ENCODE measurements at regions not wholly inside any gene's neighbourhood (a gene's known extent, or its start where the extent isn't known, plus 50 kb on each side); places are given as distances from the start of the nearest gene placed in this dataset.

GRCh38 chr12:5123921-5124320 lies 80.2 kb downstream of the KCNA5 start:
- Histone ChIP-seq H2AFZ (ENCODE audit: low read depth, low read length) (no peak overlapping the region), H3F3A (ENCODE audit: insufficient read depth, low read length, poor library complexity, severe bottlenecking) (no peaks in the 10 kb centered on the region), H4K20me1 (ENCODE audit: insufficient read depth) (no peaks in the 10 kb centered on the region), H3K9ac (ENCODE audit: low read length) (no peak overlapping the region), H3K27ac (ENCODE audit: low read length) (no peak overlapping the region), H3K36me3 (ENCODE audit: insufficient read depth, low read length) (no peaks in the 10 kb centered on the region), H3K79me2 (replicated peaks; ENCODE audit: insufficient read depth, low read length) (no peaks in the 10 kb centered on the region), H3K4me3 (ENCODE audit: low read length) (no peak overlapping the region), H3K27me3 (ENCODE audit: insufficient read depth, low read depth, low read length) (no peaks in the 10 kb centered on the region), H3K9me3 (ENCODE audit: low read length) (no peaks in the 10 kb centered on the region), H3K9me2 (ENCODE audit: insufficient read depth, low read length) (no peaks in the 10 kb centered on the region), H3K4me2 (ENCODE audit: low read length) (no peak overlapping the region)
- TF ChIP-seq RAD21 (conservative IDR thresholded peaks at IDR 0.05) (no peak), POLR2AphosphoS5 (IDR thresholded peaks at IDR 0.05) (no peak), EP300 (conservative IDR thresholded peaks at IDR 0.05; ENCODE audit: poor library complexity, severe bottlenecking) (no peak)

- TF ChIP-seq SMC3 (conservative IDR thresholded peaks at IDR 0.05; ENCODE audit: poor library complexity) (no peak), EP300 (conservative IDR thresholded peaks at IDR 0.05; ENCODE audit: poor library complexity, severe bottlenecking) (no peak), MXI1 (conservative IDR thresholded peaks at IDR 0.05; ENCODE audit: poor library complexity, severe bottlenecking) (no peak), EZH2 (IDR thresholded peaks at IDR 0.05; ENCODE audit: borderline replicate concordance, insufficient read depth, low read length, poor library complexity, severe bottlenecking) (no peak), RAD21 (conservative IDR thresholded peaks at IDR 0.05) (no peak), CTCF (IDR thresholded peaks at IDR 0.05; ENCODE audit: poor library complexity, severe bottlenecking) (no peak), TAF1 (IDR thresholded peaks at IDR 0.05; ENCODE audit: low read depth) (no peak), REST (IDR thresholded peaks at IDR 0.05; ENCODE audit: borderline replicate concordance) (no peak), POLR2AphosphoS5 (IDR thresholded peaks at IDR 0.05) (no peak)
- H4K20me1 ChIP-seq (ENCODE audit: insufficient read depth) = no peaks in the 10 kb centered on the region
- no peaks in the 10 kb centered on the region for H3F3A ChIP-seq (ENCODE audit: insufficient read depth, low read length, poor library complexity, severe bottlenecking)
- H3K9ac ChIP-seq (ENCODE audit: low read length) = no peak overlapping the region
- no peak overlapping the region for H2AFZ ChIP-seq (ENCODE audit: low read depth, low read length)
- H3K36me3 ChIP-seq (ENCODE audit: insufficient read depth, low read length) = no peaks in the 10 kb centered on the region
- no peaks in the 10 kb centered on the region for H3K27me3 ChIP-seq (ENCODE audit: insufficient read depth, low read depth, low read length)
- H3K9me2 ChIP-seq (ENCODE audit: insufficient read depth, low read length) = no peaks in the 10 kb centered on the region
- no peak overlapping the region for H3K4me3 ChIP-seq (ENCODE audit: low read length)
- H3K79me2 ChIP-seq (replicated peaks; ENCODE audit: insufficient read depth, low read length) = no peaks in the 10 kb centered on the region
- H3K27ac ChIP-seq (ENCODE audit: low read length) = no peak overlapping the region
- no peaks in the 10 kb centered on the region for H3K9me3 ChIP-seq (ENCODE audit: low read length)
- H3K4me2 ChIP-seq (ENCODE audit: low read length) = no peak overlapping the region
Observed at GRCh38 chr12:5124401-5124800, 80.7 kb downstream of the KCNA5 start.
